Parathyroid adenoma (tissue), 2 donors: ENCODE measurements at regions not wholly inside any gene's neighbourhood (a gene's known extent, or its start where the extent isn't known, plus 50 kb on each side); places are given as distances from the start of the nearest gene placed in this dataset.

Experiments
- H2AFZ ChIP-seq: fragments of 300-600 bp; sonication (generic); one replicate; pipeline ENCODE4 v1.7.0; 2017; ENCODE audit warnings: antibody characterized with exemption, mild to moderate bottlenecking
- H3K27ac ChIP-seq: fragments of 300-600 bp; sonication (generic); one replicate; pipeline ENCODE4 v1.7.0; 2017
- H3K27me3 ChIP-seq: fragments of 300-600 bp; sonication (generic); one replicate; pipeline ENCODE4 v1.7.0; 2017; ENCODE audit warnings: low read length; ENCODE audit not compliant: control insufficient read depth, insufficient read depth
- H3K36me3 ChIP-seq: fragments of 300-600 bp; sonication (generic); one replicate; pipeline ENCODE4 v1.7.0; 2017; ENCODE audit warnings: low read length; ENCODE audit not compliant: control insufficient read depth, insufficient read depth
- H3K4me1 ChIP-seq: fragments of 300-600 bp; sonication (generic); one replicate; pipeline ENCODE4 v1.7.0; 2017; ENCODE audit warnings: control low read depth
- H3K4me2 ChIP-seq: fragments of 300-600 bp; sonication (generic); one replicate; pipeline ENCODE4 v1.7.0; 2017; ENCODE audit warnings: low read length
- H3K4me3 ChIP-seq: fragments of 300-600 bp; sonication (generic); one replicate; pipeline ENCODE4 v1.7.0; 2017; ENCODE audit warnings: low read depth, low read length
- H3K79me2 ChIP-seq: fragments of 300-600 bp; sonication (generic); one replicate; pipeline ENCODE4 v1.7.0; 2017; ENCODE audit warnings: control low read depth
- H3K9ac ChIP-seq: fragments of 300-600 bp; sonication (generic); one replicate; pipeline ENCODE4 v1.7.0; 2017; ENCODE audit warnings: mild to moderate bottlenecking
- H3K9me3 ChIP-seq: fragments of 300-600 bp; sonication (generic); one replicate; pipeline ENCODE4 v1.7.0; 2017; ENCODE audit warnings: low read length; ENCODE audit not compliant: control insufficient read depth
- CTCF ChIP-seq: fragments of 300-600 bp; sonication (generic); IDR thresholded peaks from one replicate; pipeline ENCODE4 v1.7.0; 2017; ENCODE audit warnings: antibody characterized with exemption, mild to moderate bottlenecking
- donor health status: primary hyperparathyroidism.

- no peak overlapping the region for H2AFZ ChIP-seq
Observed at GRCh38 chr2:188238386-188238785, 53.3 kb upstream of the GULP1 start.

More at GRCh38 chr2:188238386-188238785, 53.3 kb upstream of the GULP1 start:
- H3K27me3 ChIP-seq, result no peaks in the 10 kb centered on the region
- H3K4me2 ChIP-seq, result no peak overlapping the region
- H3K9ac ChIP-seq, result no peak overlapping the region
- TF ChIP-seq CTCF, result no peak
- no peaks in the 10 kb centered on the region for H3K79me2 ChIP-seq
- no peak overlapping the region for H3K27ac ChIP-seq
- no peak overlapping the region for H3K4me3 ChIP-seq
- H3K9me3 ChIP-seq, result no peaks in the 10 kb centered on the region
- no peaks in the 10 kb centered on the region for H3K4me1 ChIP-seq
- H3K36me3 ChIP-seq, result no peaks in the 10 kb centered on the region
